ENCODE measurements at regions not wholly inside any gene's neighbourhood (a gene's known extent, or its start where the extent isn't known, plus 50 kb on each side); places are given as distances from the start of the nearest gene placed in this dataset.

GRCh38 chr18:40687399-40687798 lies 1267.6 kb upstream of the PIK3C3 start:
- ChIA-PET POLR2A (ENCODE audit: unreplicated experiment) (no interaction called here), CTCF (no interaction called here)
- Histone ChIP-seq H3K9me3 (ENCODE audit: low read length) (no peaks in the 10 kb centered on the region), H3K9ac (ENCODE audit: low read length) (no peak overlapping the region), H3K27me3 (ENCODE audit: low read length) (no peaks in the 10 kb centered on the region), H3F3A (ENCODE audit: low read length, unreplicated experiment) (no peaks in the 10 kb centered on the region), H3K9me2 (replicated peaks; ENCODE audit: low read length) (no peaks in the 10 kb centered on the region), H3K27ac (ENCODE audit: low read length) (no peak overlapping the region), H3K4me3 (ENCODE audit: low read length) (no peak overlapping the region), H4K20me1 (ENCODE audit: low read length) (no peaks in the 10 kb centered on the region), H3K36me3 (ENCODE audit: low read depth, low read length) (no peaks in the 10 kb centered on the region), H3K4me2 (ENCODE audit: low read length) (no peak overlapping the region), H3K4me1 (ENCODE audit: insufficient read depth, low read length) (no peaks in the 10 kb centered on the region), H3K79me2 (ENCODE audit: low read length) (no peaks in the 10 kb centered on the region), H2AFZ (ENCODE audit: low read length) (no peak overlapping the region)
- TF ChIP-seq EZH2 (IDR thresholded peaks at IDR 0.05; ENCODE audit: low read length, unreplicated experiment) (no peak), EZH2phosphoT487 (IDR thresholded peaks at IDR 0.05; ENCODE audit: borderline replicate concordance, low read length) (no peak), CTCF (conservative IDR thresholded peaks at IDR 0.05; ENCODE audit: low read depth, low read length) (no peak)
- no peak for ATAC-seq
- no TSS peak for BruUV-seq (replicated peaks)
- intact Hi-C loops (cut with micrococcal nuclease): no loop called here
- DNase-seq: no peak

- H3K9ac ChIP-seq (ENCODE audit: low read length): no peak overlapping the region
- ATAC-seq: no peak
- H3K27ac ChIP-seq (ENCODE audit: low read length): no peak overlapping the region
- no peak overlapping the region for H2AFZ ChIP-seq (ENCODE audit: low read length)
- H3K4me2 ChIP-seq (ENCODE audit: low read length): no peak overlapping the region
- TF ChIP-seq EZH2phosphoT487 (IDR thresholded peaks at IDR 0.05; ENCODE audit: borderline replicate concordance, low read length) (no peak), EZH2 (IDR thresholded peaks at IDR 0.05; ENCODE audit: low read length, unreplicated experiment) (no peak), CTCF (conservative IDR thresholded peaks at IDR 0.05; ENCODE audit: low read depth, low read length) (no peak)
- no peaks in the 10 kb centered on the region for H4K20me1 ChIP-seq (ENCODE audit: low read length)
- CTCF ChIA-PET: no interaction called here
- no peaks in the 10 kb centered on the region for H3K27me3 ChIP-seq (ENCODE audit: low read length)
- POLR2A ChIA-PET (ENCODE audit: unreplicated experiment): no interaction called here
- no peaks in the 10 kb centered on the region for H3K79me2 ChIP-seq (ENCODE audit: low read length)
- H3K4me3 ChIP-seq (ENCODE audit: low read length): no peak overlapping the region
- H3K36me3 ChIP-seq (ENCODE audit: low read depth, low read length): no peaks in the 10 kb centered on the region
- no peak for DNase-seq
- no peaks in the 10 kb centered on the region for H3K9me2 ChIP-seq (replicated peaks; ENCODE audit: low read length)
- no TSS peak for BruUV-seq (replicated peaks)
- H3K4me1 ChIP-seq (ENCODE audit: insufficient read depth, low read length): no peaks in the 10 kb centered on the region
- intact Hi-C loops (cut with micrococcal nuclease): no loop called here
- no peaks in the 10 kb centered on the region for H3K9me3 ChIP-seq (ENCODE audit: low read length)
- H3F3A ChIP-seq (ENCODE audit: low read length, unreplicated experiment): no peaks in the 10 kb centered on the region
Measured at GRCh38 chr18:40686836-40687235, 1268.2 kb upstream of the PIK3C3 start.

- Histone ChIP-seq H3K36me3 (ENCODE audit: low read depth, low read length) (no peaks in the 10 kb centered on the region), H2AFZ (ENCODE audit: low read length) (no peak overlapping the region), H3K27ac (ENCODE audit: low read length) (no peak overlapping the region), H3K27me3 (ENCODE audit: low read length) (no peaks in the 10 kb centered on the region), H3K4me1 (ENCODE audit: insufficient read depth, low read length) (no peaks in the 10 kb centered on the region), H3K79me2 (ENCODE audit: low read length) (no peaks in the 10 kb centered on the region), H3K9ac (ENCODE audit: low read length) (no peak overlapping the region), H3K9me3 (ENCODE audit: low read length) (no peaks in the 10 kb centered on the region), H3F3A (ENCODE audit: low read length, unreplicated experiment) (no peaks in the 10 kb centered on the region), H3K4me3 (ENCODE audit: low read length) (no peak overlapping the region), H4K20me1 (ENCODE audit: low read length) (no peaks in the 10 kb centered on the region), H3K9me2 (replicated peaks; ENCODE audit: low read length) (no peaks in the 10 kb centered on the region), H3K4me2 (ENCODE audit: low read length) (no peak overlapping the region)
- TF ChIP-seq CTCF (conservative IDR thresholded peaks at IDR 0.05; ENCODE audit: low read depth, low read length) (no peak), EZH2 (IDR thresholded peaks at IDR 0.05; ENCODE audit: low read length, unreplicated experiment) (no peak), EZH2phosphoT487 (IDR thresholded peaks at IDR 0.05; ENCODE audit: borderline replicate concordance, low read length) (no peak)
- POLR2A ChIA-PET (ENCODE audit: unreplicated experiment): no interaction called here
- no TSS peak for BruUV-seq (replicated peaks)
- ATAC-seq (no peak), DNase-seq (peak; percentile 2)
- intact Hi-C loops (cut with micrococcal nuclease): no loop called here
- CTCF ChIA-PET: no interaction called here
Measured at GRCh38 chr18:40685219-40685618, 1269.8 kb upstream of the PIK3C3 start.
